H7 (cell line): ENCODE measurements at regions not wholly inside any gene's neighbourhood (a gene's known extent, or its start where the extent isn't known, plus 50 kb on each side); places are given as distances from the start of the nearest gene placed in this dataset.
A peak's percentile ranks its signal among the peaks of the same experiment; 100 is the strongest.
"Not testable (repeated sequence)": the region's sequence is repeated elsewhere in the genome, so short reads cannot be mapped to it uniquely, and the experiment has no call there.

Source experiments
- DNase-seq: peaks from one replicate; pipeline ENCODE4 v3.0.0; 2012
- H3K27me3 ChIP-seq: 2 replicates; pipeline ENCODE4 v1.6.0; 2011; ENCODE audit warnings: mild to moderate bottlenecking, low read length; ENCODE audit not compliant: control insufficient read depth, insufficient read depth
- H3K36me3 ChIP-seq: replicated peaks from 2 replicates; pipeline ENCODE4 v1.5.1; 2011; ENCODE audit warnings: low read length; ENCODE audit not compliant: control insufficient read depth, insufficient read depth
- H3K4me3 ChIP-seq: 2 replicates; pipeline ENCODE4 v1.5.1; 2011; ENCODE audit warnings: low read depth, mild to moderate bottlenecking, control low read depth, low read length, moderate library complexity; ENCODE audit not compliant: insufficient read depth

DNA sequence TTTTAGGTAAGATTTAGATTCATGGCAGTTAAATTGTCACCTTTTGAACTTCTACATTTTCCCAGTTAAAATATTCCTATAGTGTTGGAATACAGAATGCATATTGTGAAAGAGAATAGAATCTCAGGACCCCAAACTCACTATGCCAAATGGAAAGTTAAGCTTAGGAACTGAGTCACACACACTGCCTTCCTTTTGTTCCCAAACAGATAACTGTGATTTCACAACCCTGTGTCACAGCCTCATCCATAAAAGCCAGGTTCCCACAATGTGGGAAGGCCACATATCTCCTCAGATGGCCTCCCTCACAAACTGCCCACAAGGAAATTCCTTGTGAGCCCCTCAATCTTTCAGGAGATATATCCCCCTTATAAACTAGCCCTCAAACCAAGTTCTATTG is 94.7 kb upstream of the HPF1 start:
- no peak for DNase-seq
- no peaks in the 10 kb centered on the region for H3K36me3 ChIP-seq
- no peak overlapping the region for H3K4me3 ChIP-seq
- H3K27me3 ChIP-seq = no peaks in the 10 kb centered on the region

DNA sequence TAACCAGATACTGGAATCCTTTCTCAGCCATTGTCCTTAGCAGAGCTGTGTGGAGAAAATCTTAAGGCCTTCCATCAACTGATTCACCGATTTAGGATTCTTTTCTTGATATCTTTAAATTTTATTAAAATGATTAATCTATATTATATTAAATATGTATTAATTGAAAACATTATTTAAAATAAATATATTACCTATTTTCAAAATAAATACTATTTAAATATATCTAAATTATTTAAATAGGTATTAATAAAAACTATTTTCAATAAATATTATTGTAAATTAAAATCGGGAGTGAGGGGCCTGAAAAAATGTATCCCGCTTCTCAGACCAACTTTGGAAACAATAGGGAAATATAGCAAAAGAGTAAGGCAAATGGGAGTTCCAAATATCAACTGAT is 94.0 kb upstream of the HPF1 start:
- no peaks in the 10 kb centered on the region for H3K36me3 ChIP-seq
- H3K27me3 ChIP-seq = no peaks in the 10 kb centered on the region
- H3K4me3 ChIP-seq = no peak overlapping the region
- DNase-seq = no peak

DNA sequence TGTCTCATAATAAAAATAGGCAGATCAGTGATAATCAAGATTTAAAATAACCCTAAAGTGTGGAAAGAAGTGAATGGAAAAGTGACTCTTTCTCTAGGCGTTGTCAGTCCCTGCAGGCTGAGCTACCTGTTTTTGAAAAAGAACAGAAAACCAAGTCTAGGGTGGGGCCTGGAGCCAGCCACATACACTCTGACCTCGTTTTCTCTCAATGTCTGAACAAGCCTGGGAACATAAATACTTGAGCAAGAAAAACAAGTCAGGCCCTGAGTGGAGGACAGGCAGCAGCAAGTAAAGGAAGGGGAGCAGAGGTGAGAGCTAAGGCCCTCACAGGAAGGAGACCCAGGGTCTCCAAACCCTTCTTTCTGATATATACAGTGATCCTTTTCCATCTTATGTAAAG is 91.7 kb upstream of the HPF1 start:
- Histone ChIP-seq H3K27me3 (no peaks in the 10 kb centered on the region), H3K36me3 (no peaks in the 10 kb centered on the region), H3K4me3 (no peak overlapping the region)
- DNase-seq = no peak

DNA sequence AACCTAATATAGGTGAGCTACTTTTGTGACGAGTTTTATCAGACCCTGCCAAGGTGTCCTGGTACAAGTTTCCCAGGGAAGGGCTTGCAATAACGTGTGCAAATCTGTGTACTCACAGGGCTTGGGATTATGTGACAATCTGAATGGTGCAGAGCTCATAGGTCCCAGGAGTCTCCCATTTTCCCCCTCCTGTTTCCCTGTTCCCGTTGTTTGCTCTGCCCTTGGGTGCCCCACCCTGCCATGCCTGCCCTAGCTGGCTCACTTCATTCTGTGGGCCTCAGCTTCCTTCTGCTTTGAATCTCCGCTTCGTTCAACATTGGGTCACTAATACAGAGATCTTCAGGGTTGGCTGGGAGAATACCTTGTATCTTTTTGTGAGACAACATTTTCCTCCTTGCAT is 90.3 kb upstream of the HPF1 start:
- Histone ChIP-seq H3K4me3 (no peak overlapping the region), H3K27me3 (no peaks in the 10 kb centered on the region), H3K36me3 (no peaks in the 10 kb centered on the region)
- DNase-seq = no peak

DNA sequence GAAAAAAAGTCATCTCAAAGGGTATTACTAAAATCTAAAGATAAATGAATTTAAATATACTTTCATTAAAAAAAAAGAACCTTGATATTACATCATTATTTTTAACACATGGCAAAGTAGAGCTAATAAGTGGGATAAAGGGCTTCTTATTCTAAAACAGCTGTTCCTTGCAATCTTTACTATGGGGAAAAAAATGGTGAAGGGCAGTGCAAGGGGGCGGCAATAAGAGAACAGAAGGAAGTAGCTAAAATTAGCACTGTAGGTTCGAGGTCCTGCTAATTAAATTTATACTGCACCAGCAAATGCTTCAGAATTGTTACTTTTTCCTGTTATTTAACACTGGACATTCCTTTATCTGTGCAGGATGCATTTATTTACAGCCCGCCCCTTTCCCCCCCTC is 89.4 kb upstream of the HPF1 start:
- DNase-seq = no peak
- no peaks in the 10 kb centered on the region for H3K36me3 ChIP-seq
- no peaks in the 10 kb centered on the region for H3K27me3 ChIP-seq
- H3K4me3 ChIP-seq = no peak overlapping the region

DNA sequence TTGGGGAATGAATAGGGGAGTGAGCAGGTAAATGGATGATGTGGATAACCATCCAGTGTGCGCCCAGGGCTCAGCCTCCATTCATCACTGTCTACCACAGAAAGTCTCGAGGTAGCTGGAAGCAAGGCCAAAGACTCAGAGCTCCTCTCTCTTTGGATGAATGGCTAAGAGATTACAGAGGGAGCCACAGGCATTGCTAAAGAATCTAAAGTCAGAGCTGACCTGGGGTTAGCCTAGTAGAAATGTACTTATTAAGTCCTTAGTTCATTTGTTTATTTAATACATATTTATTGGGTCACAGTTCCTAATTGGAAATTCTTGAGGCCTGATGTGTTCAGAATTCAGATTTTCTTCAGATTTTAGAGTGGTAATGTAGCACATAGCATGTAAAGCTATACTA is 88.7 kb upstream of the HPF1 start:
- no peak overlapping the region for H3K4me3 ChIP-seq
- H3K36me3 ChIP-seq = no peaks in the 10 kb centered on the region
- no peak for DNase-seq
- no peaks in the 10 kb centered on the region for H3K27me3 ChIP-seq

DNA sequence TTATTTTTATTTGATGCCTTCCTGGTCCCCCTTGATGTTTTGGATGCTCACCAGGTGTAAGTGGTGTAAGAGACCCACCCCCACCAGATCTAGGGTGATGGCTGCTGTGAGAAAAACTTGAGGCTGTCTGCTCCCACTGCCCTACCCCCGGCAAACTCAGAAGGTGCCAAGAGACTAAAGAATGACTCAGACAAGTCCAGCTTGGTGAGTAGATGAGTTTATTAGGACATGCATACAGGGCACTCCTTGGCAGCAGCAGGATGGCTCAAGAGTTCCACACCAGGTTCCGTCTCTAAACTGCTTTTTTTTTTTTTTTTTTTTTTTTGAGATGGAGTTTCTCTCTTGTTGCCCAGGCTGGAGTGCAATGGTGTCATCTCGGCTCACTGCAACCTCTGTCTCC is 84.0 kb upstream of the HPF1 start:
- no peaks in the 10 kb centered on the region for H3K36me3 ChIP-seq
- no peak overlapping the region for H3K4me3 ChIP-seq
- H3K27me3 ChIP-seq = no peaks in the 10 kb centered on the region
- no peak for DNase-seq

DNA sequence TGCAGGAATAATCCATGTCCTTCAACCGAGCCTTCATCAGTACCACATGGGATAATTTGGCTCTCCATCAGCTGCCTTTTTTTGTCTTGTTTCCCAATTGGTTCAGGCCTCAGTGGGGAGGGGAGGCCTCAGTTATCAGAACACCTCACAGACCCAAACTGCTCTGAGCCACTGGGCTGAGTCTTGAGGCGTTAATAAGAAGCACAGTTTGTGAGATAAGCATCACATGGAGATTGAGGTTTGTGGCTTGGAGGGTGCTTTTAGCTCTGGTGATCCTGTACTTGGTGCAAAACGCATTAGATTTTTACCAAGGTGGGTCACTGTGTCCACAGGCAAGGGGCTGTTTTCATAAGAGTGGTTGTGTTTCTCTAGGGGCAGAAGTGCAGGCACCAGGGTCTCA is 82.8 kb upstream of the HPF1 start:
- no peak for DNase-seq
- Histone ChIP-seq H3K36me3 (no peaks in the 10 kb centered on the region), H3K27me3 (no peaks in the 10 kb centered on the region)

DNA sequence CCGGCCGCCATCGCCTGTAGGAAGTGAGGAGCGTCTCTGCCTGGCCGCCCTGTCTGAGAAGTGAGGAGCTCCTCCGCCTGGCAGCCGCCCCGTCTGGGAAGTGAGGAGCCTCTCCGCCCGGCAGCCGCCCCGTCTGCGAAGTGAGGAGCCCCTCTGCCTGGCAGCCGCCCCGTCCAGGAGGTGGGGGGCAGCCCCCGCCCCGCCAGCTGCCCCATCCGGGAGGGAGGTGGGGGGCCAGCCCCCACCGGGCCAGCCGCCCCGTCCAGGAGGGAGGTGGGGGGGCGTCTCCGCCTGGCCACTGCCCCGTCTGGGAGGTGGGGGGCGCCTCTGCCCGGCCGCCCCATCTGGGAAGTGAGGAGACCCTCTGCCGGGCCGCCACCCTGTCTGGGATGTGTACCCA is 70.6 kb upstream of the HPF1 start:
- H3K4me3 ChIP-seq, DNase-seq, H3K36me3 ChIP-seq, H3K27me3 ChIP-seq: not testable (repeated sequence)

More for the DNA sequence above, 82.8 kb upstream of the HPF1 start:
- no peak overlapping the region for H3K4me3 ChIP-seq

DNA sequence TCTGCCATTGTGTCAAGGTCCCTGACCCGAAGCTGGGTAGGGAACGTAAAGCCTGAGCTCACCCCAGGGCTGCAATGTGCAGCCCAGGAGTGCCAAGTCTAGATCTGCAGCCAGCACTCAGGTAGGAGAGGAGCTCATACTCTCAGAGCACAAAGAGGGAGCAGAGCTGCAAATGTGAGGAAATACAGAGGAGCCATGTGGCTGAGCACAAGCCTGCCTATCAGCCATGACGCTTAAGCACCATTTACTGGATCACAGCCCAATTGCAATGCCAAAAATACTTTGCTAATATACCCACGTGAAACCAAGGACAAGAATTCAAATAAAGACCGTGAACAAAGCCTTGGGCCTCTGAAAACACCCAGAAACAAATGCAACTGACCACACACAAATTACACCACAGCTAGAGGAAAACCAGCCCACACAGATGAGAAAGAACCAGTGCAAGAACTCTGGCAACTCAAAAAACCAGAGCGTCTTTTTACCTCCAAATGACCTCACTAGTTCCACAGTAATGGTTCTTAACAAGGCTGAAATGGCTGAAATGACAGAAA is 69.0 kb upstream of the HPF1 start:
- H3K36me3 ChIP-seq = no peaks in the 10 kb centered on the region
- H3K27me3 ChIP-seq = no peaks in the 10 kb centered on the region
- H3K4me3 ChIP-seq = no peak overlapping the region
- DNase-seq = no peak

DNA sequence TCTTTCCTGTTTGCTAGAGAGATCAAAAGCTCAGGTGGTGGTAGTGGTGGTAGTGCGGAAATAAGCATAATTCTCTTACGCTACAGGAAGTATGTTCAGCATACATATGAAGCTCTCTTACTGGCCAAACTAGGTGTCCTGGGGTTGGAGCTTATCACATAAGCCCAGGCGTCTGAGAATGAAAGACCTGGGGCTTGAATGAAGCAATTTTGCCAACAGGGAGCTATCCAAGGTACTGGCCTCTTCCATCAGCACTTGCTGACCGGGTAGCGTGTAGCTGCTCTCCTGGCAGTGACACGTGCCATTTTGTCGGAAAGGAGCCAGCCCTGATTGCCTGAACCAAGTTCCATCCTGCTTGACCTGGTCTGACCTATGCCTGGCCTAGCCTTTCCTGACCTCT is 65.9 kb upstream of the HPF1 start:
- H3K36me3 ChIP-seq = no peaks in the 10 kb centered on the region
- no peaks in the 10 kb centered on the region for H3K27me3 ChIP-seq
- no peak overlapping the region for H3K4me3 ChIP-seq
- DNase-seq = peak; percentile 80

DNA sequence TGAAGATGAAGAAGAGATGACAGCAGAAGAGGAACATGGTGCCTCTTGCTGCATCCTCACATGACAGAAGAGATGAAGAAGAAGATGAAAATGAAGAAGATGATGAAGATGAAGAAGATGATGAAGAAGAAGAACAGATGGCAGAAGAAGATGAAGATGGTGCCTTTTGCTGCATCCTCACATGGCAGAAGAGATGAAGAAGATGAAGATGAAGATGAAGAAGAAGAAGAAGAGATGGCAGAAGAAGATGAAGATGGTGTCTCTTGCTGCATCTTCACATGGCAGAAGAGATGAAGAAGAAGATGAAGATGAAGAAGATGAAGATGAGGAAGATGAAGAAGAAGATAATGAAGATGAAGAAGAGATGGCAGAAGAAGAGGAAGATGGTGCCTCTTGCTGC is 63.7 kb upstream of the HPF1 start:
- no peaks in the 10 kb centered on the region for H3K27me3 ChIP-seq
- no peak overlapping the region for H3K4me3 ChIP-seq
- no peaks in the 10 kb centered on the region for H3K36me3 ChIP-seq
- DNase-seq = no peak

DNA sequence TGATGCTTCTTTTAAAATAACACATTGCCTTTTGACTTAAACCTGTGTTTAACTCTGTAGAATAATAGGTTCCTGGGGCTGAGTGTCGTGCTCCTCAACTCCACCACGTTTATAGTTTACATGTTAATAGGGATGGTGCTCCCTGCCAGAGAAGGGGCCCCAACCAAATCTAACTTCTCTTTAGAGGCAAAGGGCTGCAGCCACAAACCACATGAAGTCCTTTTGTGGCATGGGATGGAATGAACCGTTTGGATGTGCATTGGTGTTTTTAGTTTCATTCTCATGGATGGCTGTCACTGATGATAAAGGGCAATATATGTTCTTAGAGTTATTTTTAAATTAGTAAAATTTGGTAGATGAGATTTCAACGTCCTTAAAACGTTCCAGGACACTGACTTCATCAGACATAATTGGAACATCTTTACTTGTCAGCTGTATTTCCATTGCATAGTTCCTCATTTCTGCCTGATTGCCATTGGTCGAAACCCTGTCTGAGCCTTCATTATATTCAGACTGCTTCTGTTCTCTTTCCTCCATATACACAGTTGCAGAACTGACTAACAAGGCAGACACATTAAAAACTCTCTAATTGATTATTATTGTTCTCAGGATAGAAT is 60.4 kb upstream of the HPF1 start:
- DNase-seq = peak; percentile 15
- Histone ChIP-seq H3K4me3 (no peak overlapping the region), H3K27me3 (no peaks in the 10 kb centered on the region), H3K36me3 (no peaks in the 10 kb centered on the region)

DNA sequence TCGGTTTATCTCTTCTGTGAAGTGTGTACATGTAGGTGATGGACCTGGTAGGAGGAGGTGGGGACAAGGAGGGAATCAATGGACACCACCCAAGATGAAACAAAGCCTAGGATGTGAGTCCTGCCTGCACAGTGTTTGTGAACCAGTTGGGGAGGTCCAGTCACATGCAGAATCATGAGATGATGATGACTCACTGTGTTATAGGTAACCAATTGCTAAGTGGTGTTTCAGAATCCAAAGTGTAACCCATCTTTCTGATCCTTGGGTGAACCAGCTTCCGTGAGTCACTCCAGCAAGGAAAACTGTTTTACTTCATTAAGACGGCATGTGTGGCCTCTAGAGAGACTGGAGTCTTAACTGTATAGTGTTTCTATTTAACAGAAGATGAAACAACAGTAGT is 57.9 kb upstream of the HPF1 start:
- DNase-seq = no peak
- no peaks in the 10 kb centered on the region for H3K36me3 ChIP-seq
- H3K4me3 ChIP-seq = no peak overlapping the region
- H3K27me3 ChIP-seq = no peaks in the 10 kb centered on the region

DNA sequence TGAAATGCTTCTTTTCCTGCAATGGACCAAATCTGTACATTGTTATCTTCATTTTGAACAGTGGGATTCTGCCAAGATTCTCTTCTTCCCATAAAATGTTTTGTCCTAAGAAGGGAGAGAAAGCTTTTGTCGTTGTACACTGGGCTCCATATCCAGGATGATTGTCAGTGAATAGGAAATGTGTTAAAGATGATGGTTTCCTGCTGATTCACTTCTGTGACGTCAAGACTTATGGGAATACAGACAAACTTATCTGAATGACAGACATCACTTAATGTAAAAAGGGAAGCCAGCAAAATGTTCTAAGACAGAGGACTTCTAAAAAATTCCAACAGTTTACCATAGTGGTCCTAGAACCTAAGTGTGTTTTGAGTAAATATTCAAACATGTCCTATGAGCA is 53.7 kb upstream of the HPF1 start:
- no peaks in the 10 kb centered on the region for H3K36me3 ChIP-seq
- H3K27me3 ChIP-seq = no peaks in the 10 kb centered on the region
- no peak overlapping the region for H3K4me3 ChIP-seq
- no peak for DNase-seq
